ENCODE measurements at regions not wholly inside any gene's neighbourhood (a gene's known extent, or its start where the extent isn't known, plus 50 kb on each side); places are given as distances from the start of the nearest gene placed in this dataset.

- Mint-ChIP-seq H3K9me3 (no peaks in the 10 kb centered on the region), H3K27me3 (ENCODE audit: insufficient read depth) (no peaks in the 10 kb centered on the region; the same call in 1 of the 2 replicates), H3K4me3 (peak overlapping the region; percentile 67), H3K4me1 (ENCODE audit: low read depth) (peaks cover 45% of the 10 kb centered on the region), H3K27ac (peak overlapping the region; percentile 85), H3K36me3 (ENCODE audit: low read depth) (no peaks in the 10 kb centered on the region)
- peak; percentile 48 for DNase-seq
- TF ChIP-seq CTCF (IDR thresholded peaks at IDR 0.05): no peak
These were observed 389.2 kb upstream of the SALL1 start for GRCh38 chr16:51540259-51540658.

GRCh38 chr16:51538707-51539498 is 387.8 kb upstream of the SALL1 start:
- DNase-seq: peak; percentile 89
- peak overlapping the region; percentile 85 for H3K27ac Mint-ChIP-seq
- H3K4me1 Mint-ChIP-seq (ENCODE audit: low read depth): peaks cover 45% of the 10 kb centered on the region
- H3K36me3 Mint-ChIP-seq (ENCODE audit: low read depth): no peaks in the 10 kb centered on the region
- H3K9me3 Mint-ChIP-seq: no peaks in the 10 kb centered on the region
- peak overlapping the region; percentile 81 for H3K4me3 Mint-ChIP-seq
- no peaks in the 10 kb centered on the region; the same call in 1 of the 2 replicates for H3K27me3 Mint-ChIP-seq (ENCODE audit: insufficient read depth)
- TF ChIP-seq CTCF (IDR thresholded peaks at IDR 0.05): no peak

GRCh38 chr16:51535591-51535990 is 384.5 kb upstream of the SALL1 start:
- peaks cover 30% of the 10 kb centered on the region for H3K4me1 Mint-ChIP-seq (ENCODE audit: low read depth)
- no peak overlapping the region for H3K27ac Mint-ChIP-seq
- no peaks in the 10 kb centered on the region for H3K9me3 Mint-ChIP-seq
- no peak for DNase-seq
- H3K27me3 Mint-ChIP-seq (ENCODE audit: insufficient read depth): no peaks in the 10 kb centered on the region; the same call in 1 of the 2 replicates
- no peak overlapping the region for H3K4me3 Mint-ChIP-seq
- no peak for TF ChIP-seq CTCF (IDR thresholded peaks at IDR 0.05)
- H3K36me3 Mint-ChIP-seq (ENCODE audit: low read depth): no peaks in the 10 kb centered on the region

GRCh38 chr16:51532551-51532950 is 381.5 kb upstream of the SALL1 start:
- DNase-seq: no peak
- H3K9me3 Mint-ChIP-seq: no peaks in the 10 kb centered on the region
- no peaks in the 10 kb centered on the region for H3K27me3 Mint-ChIP-seq (ENCODE audit: insufficient read depth)
- no peaks in the 10 kb centered on the region for H3K36me3 Mint-ChIP-seq (ENCODE audit: low read depth)
- no peak overlapping the region for H3K4me3 Mint-ChIP-seq
- H3K4me1 Mint-ChIP-seq (ENCODE audit: low read depth): no peaks in the 10 kb centered on the region; the same call in 1 of the 2 replicates
- TF ChIP-seq CTCF (IDR thresholded peaks at IDR 0.05): no peak
- H3K27ac Mint-ChIP-seq: no peak overlapping the region

- no peaks in the 10 kb centered on the region for H3K36me3 Mint-ChIP-seq (ENCODE audit: low read depth)
- TF ChIP-seq CTCF (IDR thresholded peaks at IDR 0.05): no peak
- no peaks in the 10 kb centered on the region for H3K27me3 Mint-ChIP-seq (ENCODE audit: insufficient read depth)
- DNase-seq: no peak
- H3K27ac Mint-ChIP-seq: no peak overlapping the region
- H3K4me1 Mint-ChIP-seq (ENCODE audit: low read depth): no peaks in the 10 kb centered on the region; the same call in 1 of the 2 replicates
- H3K9me3 Mint-ChIP-seq: no peaks in the 10 kb centered on the region
- H3K4me3 Mint-ChIP-seq: no peak overlapping the region
These were observed 380.2 kb upstream of the SALL1 start for GRCh38 chr16:51531271-51531670.

Data from HFFc6 (cell line).